Activated T-helper 2 cell treated with anti-CD3 and anti-CD28 coated beads, Interferon-gamma antibody, Interleukin-2, Interleukin-4, amounts not matched to agents 10 μg/mL and 5 μg/mL and 100 μg/mL, durations not matched to agents 14 hours and 24 hours and 36 hours (primary cell): ENCODE measurements at regions not wholly inside any gene's neighbourhood (a gene's known extent, or its start where the extent isn't known, plus 50 kb on each side); places are given as distances from the start of the nearest gene placed in this dataset.

Experiments
- DNase-seq: peaks from one replicate; pipeline ENCODE4 v3.0.0; 2021; ENCODE audit warnings: low spot score
- H3K27ac Mint-ChIP-seq: one replicate; pipeline ENCODE4 v1.8.0; 2021; ENCODE audit warnings: mixed read lengths
- H3K27me3 Mint-ChIP-seq: one replicate; pipeline ENCODE4 v1.8.0; 2021; ENCODE audit warnings: low read depth, mixed read lengths
- H3K36me3 Mint-ChIP-seq: one replicate; pipeline ENCODE4 v1.8.0; 2021; ENCODE audit warnings: low read depth, mixed read lengths
- H3K4me1 Mint-ChIP-seq: one replicate; pipeline ENCODE4 v1.8.0; 2021; ENCODE audit warnings: low read depth, mixed read lengths
- H3K4me3 Mint-ChIP-seq: one replicate; pipeline ENCODE4 v1.8.0; 2021; ENCODE audit warnings: low read depth, mild to moderate bottlenecking, moderate library complexity, mixed read lengths
- H3K9me3 Mint-ChIP-seq: one replicate; pipeline ENCODE4 v1.8.0; 2021; ENCODE audit warnings: mixed read lengths
- intact Hi-C: fragments of 100-400 bp; cut with micrococcal nuclease; formaldehyde crosslinking; loops from one replicate; pipeline ENCODE4 v1.15.1; 2023

DNA sequence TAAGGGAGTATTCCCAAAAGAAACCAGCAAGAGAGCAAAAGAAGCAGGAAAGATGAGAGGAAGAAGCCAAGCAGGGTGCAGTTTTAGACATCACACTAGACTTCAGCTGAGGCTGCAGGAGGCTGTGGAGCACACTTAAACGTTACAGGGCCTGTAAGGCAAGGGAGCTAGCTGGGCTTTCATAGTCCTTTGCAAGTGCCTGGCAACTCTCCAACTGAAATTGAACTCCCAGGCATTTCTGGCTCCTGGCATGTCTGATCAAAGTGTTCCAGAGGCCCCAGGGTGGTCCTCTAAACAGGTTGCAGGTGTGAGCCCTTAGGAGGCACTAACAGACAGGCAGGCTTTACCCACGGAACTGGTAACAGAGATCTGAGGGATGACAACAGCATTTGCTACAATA, 750.2 kb downstream of the XPNPEP1 start:
- no peaks in the 10 kb centered on the region for H3K36me3 Mint-ChIP-seq
- peaks cover 33% of the 10 kb centered on the region for H3K9me3 Mint-ChIP-seq
- H3K4me3 Mint-ChIP-seq: no peak overlapping the region
- DNase-seq: no peak
- H3K27ac Mint-ChIP-seq: no peak overlapping the region
- no peaks in the 10 kb centered on the region for H3K4me1 Mint-ChIP-seq
- H3K27me3 Mint-ChIP-seq: no peaks in the 10 kb centered on the region
- intact Hi-C loops: no loop called here

- intact Hi-C loops: no loop called here
- Mint-ChIP-seq H3K36me3 (no peaks in the 10 kb centered on the region), H3K4me1 (no peaks in the 10 kb centered on the region), H3K27me3 (no peaks in the 10 kb centered on the region), H3K27ac (no peak overlapping the region), H3K4me3 (no peak overlapping the region), H3K9me3 (peaks cover 29% of the 10 kb centered on the region)
- DNase-seq: no peak
Observed at GRCh38 chr10:109166935-109167334, 756.4 kb downstream of the XPNPEP1 start.

DNA sequence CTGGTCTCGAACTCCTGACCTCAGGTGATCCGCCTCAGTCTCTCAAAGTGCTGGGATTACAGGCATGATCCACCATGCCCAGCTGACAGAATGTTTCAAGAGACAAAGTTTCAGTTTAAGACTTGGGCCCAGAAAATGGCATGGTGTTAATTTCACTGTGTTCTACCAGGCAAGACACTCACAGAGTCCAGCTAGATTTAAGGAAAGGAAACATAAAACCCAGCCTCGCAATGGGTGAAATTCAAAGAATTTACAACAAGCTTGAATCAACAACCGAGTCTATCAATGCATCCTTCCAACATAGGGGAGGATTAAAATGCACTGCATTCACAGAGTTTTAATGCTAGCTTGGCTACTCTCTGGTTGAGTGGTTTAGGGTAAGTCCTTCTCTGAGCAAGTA, 764.0 kb downstream of the XPNPEP1 start:
- Mint-ChIP-seq H3K36me3 (no peaks in the 10 kb centered on the region), H3K27ac (no peak overlapping the region), H3K9me3 (peaks cover 33% of the 10 kb centered on the region), H3K27me3 (no peaks in the 10 kb centered on the region), H3K4me3 (no peak overlapping the region), H3K4me1 (no peaks in the 10 kb centered on the region)
- DNase-seq: no peak
- intact Hi-C loops: no loop called here

GRCh38 chr10:109156396-109156795, 766.9 kb downstream of the XPNPEP1 start:
- intact Hi-C loops: no loop called here

DNA sequence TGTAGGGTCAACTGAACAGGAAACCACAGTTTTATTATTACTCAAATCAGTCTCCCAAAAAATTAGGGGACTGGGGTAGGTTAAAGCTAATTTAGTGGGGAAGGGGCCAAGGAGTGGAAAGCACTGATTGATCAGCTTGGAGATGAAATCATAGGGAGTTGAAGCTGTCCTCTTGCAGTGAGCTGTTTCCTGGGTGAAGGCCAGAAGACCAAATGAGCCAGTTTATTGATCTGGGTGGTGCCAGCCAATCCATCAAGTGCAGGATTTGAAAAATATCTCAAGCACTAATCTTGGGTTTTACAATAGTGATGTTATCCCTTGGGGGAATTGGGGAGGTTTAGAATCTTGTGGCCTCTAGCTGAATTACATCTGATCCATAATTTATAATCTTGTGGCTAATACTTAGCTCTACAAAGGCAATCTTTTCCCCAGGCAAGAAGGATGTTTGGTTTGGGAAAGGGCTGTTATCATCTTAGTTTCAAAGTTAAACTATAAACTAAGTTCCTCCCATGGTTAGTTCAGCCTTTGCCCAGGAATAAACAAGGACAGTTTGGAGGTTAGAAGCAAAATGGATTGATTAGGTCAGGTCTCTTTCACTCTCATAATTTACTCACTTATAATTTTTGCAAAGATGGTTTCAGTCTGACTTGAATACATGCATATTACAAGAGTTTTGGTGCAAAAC, 773.5 kb downstream of the XPNPEP1 start:
- no peaks in the 10 kb centered on the region for H3K36me3 Mint-ChIP-seq
- H3K27me3 Mint-ChIP-seq: no peaks in the 10 kb centered on the region
- no peak overlapping the region for H3K27ac Mint-ChIP-seq
- H3K4me1 Mint-ChIP-seq: no peaks in the 10 kb centered on the region
- no peak overlapping the region for H3K4me3 Mint-ChIP-seq
- intact Hi-C loops: no loop called here
- peaks cover 25% of the 10 kb centered on the region for H3K9me3 Mint-ChIP-seq
- DNase-seq: no peak

More at GRCh38 chr10:109156396-109156795, 766.9 kb downstream of the XPNPEP1 start:
- DNase-seq: no peak
- H3K4me3 Mint-ChIP-seq: no peak overlapping the region
- no peaks in the 10 kb centered on the region for H3K4me1 Mint-ChIP-seq
- no peak overlapping the region for H3K27ac Mint-ChIP-seq
- peaks cover 18% of the 10 kb centered on the region for H3K9me3 Mint-ChIP-seq
- H3K27me3 Mint-ChIP-seq: no peaks in the 10 kb centered on the region
- H3K36me3 Mint-ChIP-seq: no peaks in the 10 kb centered on the region

GRCh38 chr10:109127363-109127762, 795.9 kb downstream of the XPNPEP1 start:
- no peaks in the 10 kb centered on the region for H3K4me1 Mint-ChIP-seq
- DNase-seq: no peak
- intact Hi-C loops: no loop called here
- H3K9me3 Mint-ChIP-seq: peaks cover 17% of the 10 kb centered on the region
- H3K4me3 Mint-ChIP-seq: no peak overlapping the region
- no peak overlapping the region for H3K27ac Mint-ChIP-seq
- no peaks in the 10 kb centered on the region for H3K36me3 Mint-ChIP-seq
- H3K27me3 Mint-ChIP-seq: no peaks in the 10 kb centered on the region

DNA sequence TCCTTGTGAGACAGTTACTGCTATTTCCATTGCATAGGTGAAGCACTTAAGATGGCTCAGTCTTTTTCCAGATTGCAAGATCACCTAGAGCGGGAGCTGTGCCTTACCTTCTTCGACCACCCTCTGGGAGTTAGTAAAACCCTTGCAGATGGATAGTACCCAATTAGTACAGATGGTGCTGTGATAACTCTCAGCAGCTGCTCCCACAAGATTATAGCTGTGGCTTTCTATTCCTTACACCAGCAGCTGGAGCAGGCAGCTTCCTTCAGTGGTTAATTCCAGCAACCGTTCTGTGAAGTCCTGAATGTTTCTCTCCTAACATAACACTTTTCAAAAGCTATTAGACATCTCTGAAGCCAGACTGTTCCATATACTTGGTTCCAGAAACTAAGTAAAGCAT, 796.8 kb downstream of the XPNPEP1 start:
- intact Hi-C loops: no loop called here
- no peak for DNase-seq
- Mint-ChIP-seq H3K4me3 (no peak overlapping the region), H3K27ac (no peak overlapping the region), H3K27me3 (no peaks in the 10 kb centered on the region), H3K9me3 (peaks cover 21% of the 10 kb centered on the region), H3K36me3 (no peaks in the 10 kb centered on the region), H3K4me1 (no peaks in the 10 kb centered on the region)

- Mint-ChIP-seq H3K4me1 (no peaks in the 10 kb centered on the region), H3K4me3 (no peak overlapping the region), H3K27ac (no peak overlapping the region), H3K27me3 (no peaks in the 10 kb centered on the region), H3K9me3 (peaks cover 17% of the 10 kb centered on the region), H3K36me3 (no peaks in the 10 kb centered on the region)
- intact Hi-C loops: no loop called here
- no peak for DNase-seq
Observed at GRCh38 chr10:109126016-109126415, 797.3 kb downstream of the XPNPEP1 start.

DNA sequence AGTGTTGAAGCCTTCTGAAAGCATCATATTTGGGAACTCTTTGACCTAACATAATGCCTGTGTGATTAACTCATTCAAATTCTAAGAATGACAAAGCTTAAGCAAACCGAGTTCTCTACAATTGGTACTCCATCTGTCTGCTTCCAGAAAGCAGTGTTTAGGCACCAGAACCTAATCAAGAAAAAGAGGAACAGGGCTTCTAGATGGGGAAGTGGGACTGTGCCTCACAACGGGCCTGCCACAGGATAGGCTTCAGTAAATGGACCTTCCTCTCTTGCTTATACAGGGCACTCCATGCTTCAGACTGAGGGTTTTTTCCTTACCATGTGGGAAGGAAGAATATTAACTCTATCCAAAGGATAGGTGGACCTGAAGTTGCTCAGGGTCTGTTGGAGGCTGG, 808.1 kb downstream of the XPNPEP1 start:
- Mint-ChIP-seq H3K4me1 (no peaks in the 10 kb centered on the region), H3K27me3 (no peaks in the 10 kb centered on the region), H3K27ac (no peak overlapping the region), H3K9me3 (peaks cover 23% of the 10 kb centered on the region), H3K4me3 (no peak overlapping the region), H3K36me3 (no peaks in the 10 kb centered on the region)
- no peak for DNase-seq
- intact Hi-C loops: no loop called here

DNA sequence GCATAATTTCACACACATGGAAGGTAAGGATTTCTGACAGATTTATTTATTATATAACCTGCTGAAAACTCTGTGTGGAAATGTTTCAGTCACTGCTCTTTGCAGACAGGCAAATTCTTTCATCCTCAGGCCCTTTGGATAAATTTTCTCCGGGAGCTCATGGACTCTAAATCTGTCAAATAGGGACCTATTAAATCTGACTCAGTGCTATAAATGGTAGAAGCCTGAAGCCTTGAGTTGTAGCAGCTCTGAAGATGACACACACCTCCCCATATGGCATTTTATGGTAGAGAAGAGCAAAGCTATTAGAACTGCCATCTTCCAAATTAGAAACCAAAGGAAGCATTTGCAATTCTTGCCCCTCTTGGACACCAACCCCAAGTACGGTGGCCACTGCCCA, 808.7 kb downstream of the XPNPEP1 start:
- H3K9me3 Mint-ChIP-seq: peaks cover 23% of the 10 kb centered on the region
- H3K4me3 Mint-ChIP-seq: no peak overlapping the region
- intact Hi-C loops: no loop called here
- no peak for DNase-seq
- no peak overlapping the region for H3K27ac Mint-ChIP-seq
- no peaks in the 10 kb centered on the region for H3K36me3 Mint-ChIP-seq
- H3K27me3 Mint-ChIP-seq: no peaks in the 10 kb centered on the region
- H3K4me1 Mint-ChIP-seq: no peaks in the 10 kb centered on the region

DNA sequence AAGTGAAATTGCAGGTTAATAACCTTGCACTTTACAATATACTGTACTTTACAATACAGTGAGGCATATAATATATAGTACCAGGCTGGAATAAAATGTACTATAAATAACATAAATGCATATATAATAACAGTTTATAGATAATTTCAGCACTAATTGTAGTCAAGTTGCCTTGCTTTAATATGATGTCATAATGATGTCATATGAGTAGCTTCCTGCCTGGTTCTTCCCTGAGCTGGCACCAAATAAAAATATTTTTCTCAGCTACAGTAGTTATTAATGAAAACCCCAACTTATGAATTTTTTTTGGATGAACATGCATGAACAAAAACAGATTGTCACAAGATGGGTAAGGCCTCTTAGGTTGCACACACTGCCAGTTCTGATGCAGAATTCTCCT, 816.7 kb downstream of the XPNPEP1 start:
- H3K36me3 Mint-ChIP-seq: no peaks in the 10 kb centered on the region
- intact Hi-C loops: no loop called here
- no peaks in the 10 kb centered on the region for H3K27me3 Mint-ChIP-seq
- H3K27ac Mint-ChIP-seq: no peak overlapping the region
- no peak overlapping the region for H3K4me3 Mint-ChIP-seq
- DNase-seq: no peak
- H3K4me1 Mint-ChIP-seq: no peaks in the 10 kb centered on the region
- H3K9me3 Mint-ChIP-seq: peaks cover 16% of the 10 kb centered on the region

DNA sequence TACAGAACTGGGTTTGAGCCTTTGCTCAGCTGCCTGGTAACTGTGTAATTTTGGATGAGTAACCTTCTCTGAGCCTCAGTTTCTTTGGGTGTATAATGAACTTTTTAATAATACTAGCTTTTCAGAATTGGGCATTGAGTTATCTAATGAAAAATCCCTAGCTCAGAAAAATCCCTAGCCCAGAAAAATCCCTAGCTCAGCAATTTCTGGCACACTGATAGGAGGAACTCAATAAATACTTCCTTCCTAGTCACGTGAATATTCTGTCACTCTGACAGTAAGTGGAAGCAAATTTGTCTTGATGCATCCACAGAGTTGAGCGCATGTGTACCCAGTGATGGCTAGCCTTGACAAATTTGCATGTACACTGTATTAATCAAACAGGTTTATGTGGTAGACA, 817.6 kb downstream of the XPNPEP1 start:
- Mint-ChIP-seq H3K4me3 (no peak overlapping the region), H3K27me3 (no peaks in the 10 kb centered on the region), H3K4me1 (no peaks in the 10 kb centered on the region), H3K27ac (no peak overlapping the region), H3K36me3 (no peaks in the 10 kb centered on the region), H3K9me3 (peaks cover 16% of the 10 kb centered on the region)
- no peak for DNase-seq
- intact Hi-C loops: no loop called here

- Mint-ChIP-seq H3K4me1 (no peaks in the 10 kb centered on the region), H3K4me3 (no peak overlapping the region), H3K27ac (no peak overlapping the region), H3K36me3 (no peaks in the 10 kb centered on the region), H3K9me3 (peaks cover 16% of the 10 kb centered on the region), H3K27me3 (no peaks in the 10 kb centered on the region)
- no peak for DNase-seq
- intact Hi-C loops: no loop called here
Observed at GRCh38 chr10:109104806-109105205, 818.5 kb downstream of the XPNPEP1 start.

- H3K4me1 Mint-ChIP-seq: no peaks in the 10 kb centered on the region
- no peaks in the 10 kb centered on the region for H3K27me3 Mint-ChIP-seq
- intact Hi-C loops: no loop called here
- no peaks in the 10 kb centered on the region for H3K36me3 Mint-ChIP-seq
- H3K9me3 Mint-ChIP-seq: peaks cover 16% of the 10 kb centered on the region
- no peak overlapping the region for H3K4me3 Mint-ChIP-seq
- H3K27ac Mint-ChIP-seq: no peak overlapping the region
- DNase-seq: no peak
Observed at GRCh38 chr10:109103278-109103677, 820.0 kb downstream of the XPNPEP1 start.
